ENCODE measurements at regions not wholly inside any gene's neighbourhood (a gene's known extent, or its start where the extent isn't known, plus 50 kb on each side); places are given as distances from the start of the nearest gene placed in this dataset.

DNA sequence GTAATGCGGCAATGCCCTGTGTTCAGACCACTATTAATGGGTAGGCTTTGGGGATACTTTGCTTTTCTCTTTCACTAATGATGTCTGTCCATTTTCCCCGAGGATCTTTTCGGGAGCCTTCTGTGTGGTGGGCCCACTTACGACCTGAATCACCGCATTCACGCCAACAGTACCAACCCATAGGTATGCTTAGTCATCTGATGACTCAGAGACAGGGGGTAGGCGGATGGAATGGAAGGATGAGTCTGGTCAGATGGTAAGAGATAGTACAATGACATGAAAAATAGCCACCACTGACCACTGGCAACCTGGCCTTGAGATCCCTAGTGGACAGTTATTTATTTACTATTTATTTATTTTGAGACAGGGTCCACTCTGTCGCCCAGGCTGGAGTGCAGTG lies 76.0 kb upstream of the DHRSX start:
- ATAC-seq (ENCODE audit: poor library complexity), result no peak
- CTCF ChIA-PET, result no interaction called here

GRCh38 chrX:2574271-2574670 lies 73.5 kb upstream of the DHRSX start:
- intact Hi-C loops (cut with DNase I, micrococcal nuclease), result no loop called here
- CTCF ChIA-PET, result no interaction called here
- ATAC-seq (ENCODE audit: poor library complexity) (no peak), DNase-seq (no peak)
- no peaks in the 10 kb centered on the region for H3K9me3 Mint-ChIP-seq
- Histone ChIP-seq H3K36me3 (ENCODE audit: insufficient read depth, low read length) (no peaks in the 10 kb centered on the region), H3K27ac (ENCODE audit: low read depth in 1 of 2, low read length in 2 of 2) (no peak overlapping the region), H3K27me3 (ENCODE audit: control insufficient read depth in 1 of 2, insufficient read depth in 2 of 2, low read length in 2 of 2) (peaks cover 4 to 10% of the 10 kb centered on the region in 2 experiments), H3K4me1 (ENCODE audit: insufficient read depth, low read length) (no peaks in the 10 kb centered on the region), H3K4me3 (ENCODE audit: low read length) (no peak overlapping the region), H3K9me3 (ENCODE audit: control insufficient read depth in 1 of 2, insufficient read depth in 1 of 2, low read length in 2 of 2) (no peaks in the 10 kb centered on the region)
- H3K27ac Mint-ChIP-seq, result no peak overlapping the region
- H3K4me3 Mint-ChIP-seq, result no peak overlapping the region
- H3K4me1 Mint-ChIP-seq (ENCODE audit: low read depth), result no peaks in the 10 kb centered on the region
- TF ChIP-seq CTCF (IDR thresholded peaks at IDR 0.05), result no peak
- POLR2A ChIA-PET, result no interaction called here
- H3K36me3 Mint-ChIP-seq (ENCODE audit: low read depth), result no peaks in the 10 kb centered on the region
- H3K27me3 Mint-ChIP-seq, result peaks cover 21% of the 10 kb centered on the region

More for the DNA sequence above, 76.0 kb upstream of the DHRSX start:
- H3K4me3 Mint-ChIP-seq, result no peak overlapping the region
- POLR2A ChIA-PET, result no interaction called here
- no peaks in the 10 kb centered on the region for H3K4me1 ChIP-seq (ENCODE audit: insufficient read depth, low read length)
- intact Hi-C loops (cut with DNase I, micrococcal nuclease), result no loop called here
- no peaks in the 10 kb centered on the region for H3K9me3 Mint-ChIP-seq
- no peak overlapping the region for H3K27ac ChIP-seq (ENCODE audit: low read depth in 1 of 2, low read length in 2 of 2)
- no peak overlapping the region for H3K27ac Mint-ChIP-seq
- no peaks in the 10 kb centered on the region for H3K9me3 ChIP-seq (ENCODE audit: control insufficient read depth in 1 of 2, insufficient read depth in 1 of 2, low read length in 2 of 2)
- H3K27me3 Mint-ChIP-seq, result peaks cover 41% of the 10 kb centered on the region
- no peak overlapping the region for H3K4me3 ChIP-seq (ENCODE audit: low read length)
- no peak for DNase-seq
- no peaks in the 10 kb centered on the region for H3K36me3 ChIP-seq (ENCODE audit: insufficient read depth, low read length)
- H3K36me3 Mint-ChIP-seq (ENCODE audit: low read depth), result no peaks in the 10 kb centered on the region
- no peaks in the 10 kb centered on the region for H3K4me1 Mint-ChIP-seq (ENCODE audit: low read depth)
- TF ChIP-seq CTCF (IDR thresholded peaks at IDR 0.05), result no peak
- H3K27me3 ChIP-seq (ENCODE audit: control insufficient read depth in 1 of 2, insufficient read depth in 2 of 2, low read length in 2 of 2), result peaks cover 13 to 28% of the 10 kb centered on the region in 2 experiments

GRCh38 chrX:2572740-2573139 lies 72.0 kb upstream of the DHRSX start:
- Histone ChIP-seq H3K4me3 (ENCODE audit: low read length) (no peak overlapping the region), H3K36me3 (ENCODE audit: insufficient read depth, low read length) (no peaks in the 10 kb centered on the region), H3K4me1 (ENCODE audit: insufficient read depth, low read length) (no peaks in the 10 kb centered on the region), H3K27me3 (ENCODE audit: control insufficient read depth in 1 of 2, insufficient read depth in 2 of 2, low read length in 2 of 2) (no peaks in the 10 kb centered on the region), H3K9me3 (ENCODE audit: control insufficient read depth in 1 of 2, insufficient read depth in 1 of 2, low read length in 2 of 2) (no peaks in the 10 kb centered on the region), H3K27ac (ENCODE audit: low read depth in 1 of 2, low read length in 2 of 2) (no peak overlapping the region)
- H3K4me3 Mint-ChIP-seq, result no peak overlapping the region
- ATAC-seq (ENCODE audit: poor library complexity), result no peak
- no peak overlapping the region for H3K27ac Mint-ChIP-seq
- H3K9me3 Mint-ChIP-seq, result no peaks in the 10 kb centered on the region
- CTCF ChIA-PET, result no interaction called here
- no peak for DNase-seq
- TF ChIP-seq CTCF (IDR thresholded peaks at IDR 0.05), result no peak
- no peaks in the 10 kb centered on the region for H3K4me1 Mint-ChIP-seq (ENCODE audit: low read depth)
- POLR2A ChIA-PET, result no interaction called here
- intact Hi-C loops (cut with DNase I, micrococcal nuclease), result no loop called here
- no peaks in the 10 kb centered on the region for H3K36me3 Mint-ChIP-seq (ENCODE audit: low read depth)
- H3K27me3 Mint-ChIP-seq, result peaks cover 6% of the 10 kb centered on the region
